PFSK-1 (cell line): ENCODE measurements at regions not wholly inside any gene's neighbourhood (a gene's known extent, or its start where the extent isn't known, plus 50 kb on each side); places are given as distances from the start of the nearest gene placed in this dataset.

ENCODE experiments used
- FOXP2 ChIP-seq: optimal IDR thresholded peaks from 2 replicates; pipeline ENCODE3; 2011; ENCODE audit warnings: borderline replicate concordance, control low read depth, inconsistent platforms; ENCODE audit not compliant: insufficient read depth; ENCODE audit errors: extremely low read length, extremely low read depth
- POLR2AphosphoS5 ChIP-seq: IDR thresholded peaks from 2 replicates; pipeline ENCODE4 v1.6.1; 2012; ENCODE audit warnings: low read depth, mild to moderate bottlenecking, control low read depth, low read length, moderate library complexity
- SIN3A ChIP-seq: IDR thresholded peaks from 2 replicates; pipeline ENCODE4 v1.6.1; 2012; ENCODE audit warnings: mild to moderate bottlenecking, low read length, moderate library complexity, borderline replicate concordance; ENCODE audit not compliant: insufficient read depth
- TAF1 ChIP-seq: IDR thresholded peaks from 2 replicates; pipeline ENCODE4 v1.6.1; 2012; ENCODE audit warnings: low read length, control low read depth, borderline replicate concordance; ENCODE audit not compliant: insufficient read depth
- TF ChIP-seq, protein P1 (sequence below), 2 experiments: IDR thresholded peaks; 2 replicates each; pipeline versions ENCODE4 v1.6.1 to v1.8.0; 2011 to 2012; ENCODE audit warnings: low read depth in 2 of 2, low read length in 2 of 2, control low read depth in 1 of 2, inconsistent platforms in 1 of 2, mild to moderate bottlenecking in 1 of 2, moderate library complexity in 1 of 2; ENCODE audit not compliant: insufficient read depth in 1 of 2

GRCh38 chr14:48568688-48569087 lies 893.3 kb upstream of the MDGA2 start:
- TF ChIP-seq SIN3A = no peak
- no peak for TF ChIP-seq FOXP2
- TF ChIP-seq, protein P1, sequence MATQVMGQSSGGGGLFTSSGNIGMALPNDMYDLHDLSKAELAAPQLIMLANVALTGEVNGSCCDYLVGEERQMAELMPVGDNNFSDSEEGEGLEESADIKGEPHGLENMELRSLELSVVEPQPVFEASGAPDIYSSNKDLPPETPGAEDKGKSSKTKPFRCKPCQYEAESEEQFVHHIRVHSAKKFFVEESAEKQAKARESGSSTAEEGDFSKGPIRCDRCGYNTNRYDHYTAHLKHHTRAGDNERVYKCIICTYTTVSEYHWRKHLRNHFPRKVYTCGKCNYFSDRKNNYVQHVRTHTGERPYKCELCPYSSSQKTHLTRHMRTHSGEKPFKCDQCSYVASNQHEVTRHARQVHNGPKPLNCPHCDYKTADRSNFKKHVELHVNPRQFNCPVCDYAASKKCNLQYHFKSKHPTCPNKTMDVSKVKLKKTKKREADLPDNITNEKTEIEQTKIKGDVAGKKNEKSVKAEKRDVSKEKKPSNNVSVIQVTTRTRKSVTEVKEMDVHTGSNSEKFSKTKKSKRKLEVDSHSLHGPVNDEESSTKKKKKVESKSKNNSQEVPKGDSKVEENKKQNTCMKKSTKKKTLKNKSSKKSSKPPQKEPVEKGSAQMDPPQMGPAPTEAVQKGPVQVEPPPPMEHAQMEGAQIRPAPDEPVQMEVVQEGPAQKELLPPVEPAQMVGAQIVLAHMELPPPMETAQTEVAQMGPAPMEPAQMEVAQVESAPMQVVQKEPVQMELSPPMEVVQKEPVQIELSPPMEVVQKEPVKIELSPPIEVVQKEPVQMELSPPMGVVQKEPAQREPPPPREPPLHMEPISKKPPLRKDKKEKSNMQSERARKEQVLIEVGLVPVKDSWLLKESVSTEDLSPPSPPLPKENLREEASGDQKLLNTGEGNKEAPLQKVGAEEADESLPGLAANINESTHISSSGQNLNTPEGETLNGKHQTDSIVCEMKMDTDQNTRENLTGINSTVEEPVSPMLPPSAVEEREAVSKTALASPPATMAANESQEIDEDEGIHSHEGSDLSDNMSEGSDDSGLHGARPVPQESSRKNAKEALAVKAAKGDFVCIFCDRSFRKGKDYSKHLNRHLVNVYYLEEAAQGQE (IDR thresholded peaks at IDR 0.05; ENCODE audit: insufficient read depth in 1 of 2, low read depth in 2 of 2, low read length in 2 of 2) = no peak
- TF ChIP-seq TAF1 = no peak
- TF ChIP-seq POLR2AphosphoS5 = no peak

DNA sequence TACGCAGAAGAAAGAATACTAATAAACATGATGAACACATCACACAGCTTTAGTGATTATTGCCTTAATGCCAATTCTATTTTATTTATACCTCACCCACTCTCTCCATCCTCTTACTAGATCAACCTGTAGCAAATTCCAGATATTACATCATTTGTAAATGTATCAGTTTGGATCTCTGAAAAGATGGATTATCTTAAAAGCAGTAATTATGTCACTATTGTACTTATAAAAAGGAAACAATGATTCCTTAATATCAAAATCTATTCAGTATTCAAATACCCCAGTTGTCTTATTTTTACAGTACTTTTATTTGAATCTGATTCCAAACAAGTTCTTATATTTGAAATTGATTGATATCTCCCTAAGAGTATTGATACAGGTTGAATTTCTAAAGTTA lies 892.8 kb upstream of the MDGA2 start:
- TF ChIP-seq, protein P1 (IDR thresholded peaks at IDR 0.05; ENCODE audit: insufficient read depth in 1 of 2, low read depth in 2 of 2, low read length in 2 of 2) = no peak
- TF ChIP-seq TAF1 = no peak
- TF ChIP-seq FOXP2 = no peak
- TF ChIP-seq POLR2AphosphoS5 = no peak

DNA sequence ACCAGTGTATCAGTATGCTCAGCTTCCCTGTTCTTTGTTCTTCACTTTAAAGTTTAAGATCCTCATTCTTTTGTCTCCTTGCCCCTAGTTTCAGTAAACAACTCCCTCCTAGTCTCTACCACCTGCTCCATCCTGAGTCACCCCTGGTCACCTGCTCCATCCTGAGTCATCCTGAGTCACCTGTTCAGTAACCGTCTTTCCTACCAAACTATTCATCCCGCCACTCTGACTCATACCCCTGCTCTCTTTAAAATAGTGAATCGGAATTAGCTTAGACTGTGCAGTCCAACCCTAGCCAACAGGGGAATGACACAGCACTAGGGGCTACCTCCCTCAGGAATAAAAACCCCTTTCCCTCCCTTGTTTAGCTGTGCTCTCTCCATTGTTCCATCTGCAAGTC lies 888.1 kb upstream of the MDGA2 start:
- TF ChIP-seq FOXP2 (no peak), TAF1 (no peak), SIN3A (no peak), POLR2AphosphoS5 (no peak)
- TF ChIP-seq, protein P1 (IDR thresholded peaks at IDR 0.05; ENCODE audit: insufficient read depth in 1 of 2, low read depth in 2 of 2, low read length in 2 of 2) = no peak

DNA sequence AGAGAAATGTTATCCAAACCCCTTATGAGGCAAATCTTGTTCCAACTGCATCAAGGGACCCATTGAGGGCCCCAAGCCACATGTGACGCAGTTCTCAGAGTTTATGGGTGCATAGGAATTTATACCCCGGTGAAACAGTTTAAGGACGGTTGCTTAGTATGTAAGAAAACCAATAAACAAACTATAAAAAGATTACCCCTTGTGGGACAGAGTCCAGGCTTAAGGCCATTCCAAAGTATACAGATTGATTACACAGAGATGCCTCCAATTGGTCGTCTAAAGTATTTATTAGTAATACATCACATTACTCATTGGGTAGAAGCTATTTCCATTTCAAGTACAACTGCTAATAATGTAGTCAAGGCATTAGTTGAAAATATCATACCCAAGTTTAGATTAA lies 885.0 kb upstream of the MDGA2 start:
- TF ChIP-seq TAF1 (no peak), SIN3A (no peak), POLR2AphosphoS5 (no peak), FOXP2 (no peak)
- TF ChIP-seq, protein P1 (IDR thresholded peaks at IDR 0.05; ENCODE audit: insufficient read depth in 1 of 2, low read depth in 2 of 2, low read length in 2 of 2) = no peak

GRCh38 chr14:48553443-48553842 lies 878.0 kb upstream of the MDGA2 start:
- TF ChIP-seq, protein P1 (IDR thresholded peaks at IDR 0.05; ENCODE audit: insufficient read depth in 1 of 2, low read depth in 2 of 2, low read length in 2 of 2) = no peak
- TF ChIP-seq TAF1 = no peak
- no peak for TF ChIP-seq FOXP2
